ENCODE measurements at regions not wholly inside any gene's neighbourhood (a gene's known extent, or its start where the extent isn't known, plus 50 kb on each side); places are given as distances from the start of the nearest gene placed in this dataset.

GRCh38 chr11:69240332-69241074 is 53.5 kb upstream of the MYEOV start:
- no peak overlapping the region for H3K27ac Mint-ChIP-seq
- DNase-seq (ENCODE audit: low spot score) = peak; percentile 62
- no peaks in the 10 kb centered on the region for H4K20me1 ChIP-seq (replicated peaks; ENCODE audit: insufficient read depth)

More at GRCh38 chr11:69240332-69241074, 53.5 kb upstream of the MYEOV start:
- Histone ChIP-seq H3K4me2 (no peak overlapping the region), H3K4me3 (no peak overlapping the region), H2AFZ (no peak overlapping the region), H3K79me2 (replicated peaks; ENCODE audit: insufficient read depth) (no peaks in the 10 kb centered on the region), H3F3A (replicated peaks; ENCODE audit: low read depth) (no peaks in the 10 kb centered on the region), H3K36me3 (ENCODE audit: insufficient read depth) (no peaks in the 10 kb centered on the region), H3K4me1 (ENCODE audit: insufficient read depth) (no peaks in the 10 kb centered on the region), H3K27me3 (ENCODE audit: insufficient read depth) (no peaks in the 10 kb centered on the region), H3K9me2 (ENCODE audit: insufficient read depth) (peaks cover 4% of the 10 kb centered on the region; the same call in 1 of the 2 replicates), H3K27ac (ENCODE audit: low read depth) (no peak overlapping the region)
- ATAC-seq = peak; percentile 75
- H3K4me3 Mint-ChIP-seq = no peak overlapping the region
- H3K36me3 Mint-ChIP-seq (ENCODE audit: low read depth) = no peaks in the 10 kb centered on the region
- no peaks in the 10 kb centered on the region; the same call in 2 of the 3 replicates for H3K4me1 Mint-ChIP-seq
- no peak for TF ChIP-seq ZNF114 (CRISPR knock-in tag; IDR thresholded peaks at IDR 0.05)
- TF ChIP-seq ZNF462 (CRISPR knock-in tag; IDR thresholded peaks at IDR 0.05) = no peak
- no peak for TF ChIP-seq NANOG (IDR thresholded peaks at IDR 0.05; ENCODE audit: borderline replicate concordance)
- TF ChIP-seq CTCF (conservative IDR thresholded peaks at IDR 0.05; ENCODE audit: low read depth in 2 of 2) = peak; percentile 63 to 74
- H3K27me3 Mint-ChIP-seq (ENCODE audit: insufficient read depth, low read depth, poor library complexity) = peaks cover 5% of the 10 kb centered on the region
- peaks cover 3% of the 10 kb centered on the region; the same call in 1 of the 3 replicates for H3K9me3 Mint-ChIP-seq

Measured in GM23338 (cell line).